GM23338 (cell line): ENCODE measurements at regions not wholly inside any gene's neighbourhood (a gene's known extent, or its start where the extent isn't known, plus 50 kb on each side); places are given as distances from the start of the nearest gene placed in this dataset.

Experiments
- ATAC-seq: fragments of 200-7000 bp; cut with Tn5 transposase; 3 replicates; pipeline ENCODE4 v1.9.1; 2020
- DNase-seq: peaks from one replicate; pipeline ENCODE4 v3.0.0-alpha.2; 2015; ENCODE audit warnings: low spot score
- H2AFZ ChIP-seq: fragments of 200-600 bp; sonication (generic); 2 replicates; pipeline ENCODE4 v1.8.0; 2016; ENCODE audit warnings: antibody characterized with exemption, mild to moderate bottlenecking, moderate library complexity
- H3F3A ChIP-seq: fragments of 200-600 bp; sonication (generic); replicated peaks from 2 replicates; pipeline ENCODE4 v1.8.0; 2017; ENCODE audit warnings: antibody characterized with exemption, mixed run types, low read depth
- H3K27ac ChIP-seq: fragments of 200-600 bp; sonication (generic); 2 replicates; pipeline ENCODE4 v1.6.1; 2016; ENCODE audit warnings: low read depth
- H3K27me3 ChIP-seq: fragments of 200-600 bp; sonication (generic); 2 replicates; pipeline ENCODE4 v1.8.0; 2016; ENCODE audit warnings: mild to moderate bottlenecking, mixed run types, moderate library complexity; ENCODE audit not compliant: insufficient read depth
- H3K36me3 ChIP-seq: fragments of 200-600 bp; sonication (generic); 2 replicates; pipeline ENCODE4 v1.8.0; 2016; ENCODE audit warnings: mild to moderate bottlenecking; ENCODE audit not compliant: insufficient read depth
- H3K4me1 ChIP-seq: fragments of 200-600 bp; sonication (generic); 2 replicates; pipeline ENCODE4 v1.8.0; 2016; ENCODE audit warnings: mild to moderate bottlenecking, moderate library complexity; ENCODE audit not compliant: insufficient read depth
- H3K4me2 ChIP-seq: fragments of 200-600 bp; sonication (generic); 2 replicates; pipeline ENCODE4 v1.7.1; 2017; ENCODE audit warnings: mixed run types
- H3K4me3 ChIP-seq: fragments of 200-600 bp; sonication (generic); 2 replicates; pipeline ENCODE4 v1.6.1; 2016; ENCODE audit warnings: mixed run types
- H3K79me2 ChIP-seq: fragments of 200-600 bp; sonication (generic); replicated peaks from 2 replicates; pipeline ENCODE4 v1.8.0; 2017; ENCODE audit warnings: mild to moderate bottlenecking; ENCODE audit not compliant: insufficient read depth
- H3K9me2 ChIP-seq: fragments of 200-600 bp; sonication (generic); 2 replicates; pipeline ENCODE4 v1.8.0; 2017; ENCODE audit not compliant: insufficient read depth
- H4K20me1 ChIP-seq: fragments of 200-600 bp; sonication (generic); replicated peaks from 2 replicates; pipeline ENCODE4 v1.8.0; 2017; ENCODE audit warnings: mild to moderate bottlenecking; ENCODE audit not compliant: insufficient read depth
- H3K27ac Mint-ChIP-seq: 2 replicates; pipeline ENCODE4 v1.8.0; 2020; ENCODE audit warnings: inconsistent platforms, mild to moderate bottlenecking, moderate library complexity, mixed read lengths
- H3K27me3 Mint-ChIP-seq: 3 replicates; pipeline ENCODE4 v1.8.0; 2022; ENCODE audit warnings: low read depth, mild to moderate bottlenecking, moderate library complexity, mixed read lengths, inconsistent platforms; ENCODE audit not compliant: insufficient read depth, poor library complexity
- H3K36me3 Mint-ChIP-seq: 3 replicates; pipeline ENCODE4 v1.8.0; 2021; ENCODE audit warnings: low read depth, mild to moderate bottlenecking, inconsistent platforms, moderate library complexity, mixed read lengths
- H3K4me1 Mint-ChIP-seq: 3 replicates; pipeline ENCODE4 v1.8.0; 2020; ENCODE audit warnings: mild to moderate bottlenecking, inconsistent platforms, mixed read lengths
- H3K4me3 Mint-ChIP-seq: 3 replicates; pipeline ENCODE4 v1.8.0; 2021; ENCODE audit warnings: moderate library complexity, mild to moderate bottlenecking, inconsistent platforms, mixed read lengths
- H3K9me3 Mint-ChIP-seq: 3 replicates; pipeline ENCODE4 v1.8.0; 2020; ENCODE audit warnings: moderate library complexity, mild to moderate bottlenecking, inconsistent platforms, mixed read lengths
- CREB1 ChIP-seq: fragments of 250-450 bp; sonication (Bioruptor Pico); IDR thresholded peaks from 2 replicates; pipeline ENCODE4 v1.5.0; 2020; ENCODE audit warnings: low read depth, mild to moderate bottlenecking, moderate library complexity
- CTCF ChIP-seq, 2 experiments: fragments of 200-600 bp in 1 of 2; sonication (generic) in 1 of 2; conservative IDR thresholded peaks; 2 replicates each; pipeline versions ENCODE4 v1.5.1 to v1.6.1; 2016 to 2017; ENCODE audit warnings: antibody characterized with exemption in 2 of 2, low read depth in 2 of 2, mild to moderate bottlenecking in 2 of 2, moderate library complexity in 1 of 2
- ETS1 ChIP-seq: IDR thresholded peaks from 2 replicates; pipeline ENCODE4 v1.6.1; 2016; ENCODE audit warnings: antibody characterized with exemption
- EZH2 ChIP-seq: fragments of 200-600 bp; sonication (generic); IDR thresholded peaks from one replicate; pipeline ENCODE4 v1.8.0; 2017; ENCODE audit warnings: antibody characterized with exemption, mild to moderate bottlenecking, low read depth; ENCODE audit not compliant: unreplicated experiment
- JUNB ChIP-seq: IDR thresholded peaks from one replicate; pipeline ENCODE4 v1.6.1; 2016; ENCODE audit warnings: antibody characterized with exemption; ENCODE audit not compliant: unreplicated experiment
- NANOG ChIP-seq: IDR thresholded peaks from 2 replicates; pipeline ENCODE4 v1.6.1; 2016; ENCODE audit warnings: antibody characterized with exemption, borderline replicate concordance
- POLR2AphosphoS5 ChIP-seq: IDR thresholded peaks from 2 replicates; pipeline ENCODE4 v1.6.1; 2016; ENCODE audit warnings: antibody characterized with exemption, low read depth
- REST ChIP-seq: IDR thresholded peaks from one replicate; pipeline ENCODE4 v1.6.1; 2018; ENCODE audit warnings: antibody characterized with exemption; ENCODE audit not compliant: unreplicated experiment
- STAT1 ChIP-seq: IDR thresholded peaks from one replicate; pipeline ENCODE4 v1.6.1; 2016; ENCODE audit warnings: antibody characterized with exemption; ENCODE audit not compliant: unreplicated experiment
- ZNF331 ChIP-seq: fragments of 250-450 bp; sonication (Bioruptor Pico); IDR thresholded peaks from 2 replicates; pipeline ENCODE4 v1.5.0; 2020; ENCODE audit warnings: low read depth, mild to moderate bottlenecking, moderate library complexity

DNA sequence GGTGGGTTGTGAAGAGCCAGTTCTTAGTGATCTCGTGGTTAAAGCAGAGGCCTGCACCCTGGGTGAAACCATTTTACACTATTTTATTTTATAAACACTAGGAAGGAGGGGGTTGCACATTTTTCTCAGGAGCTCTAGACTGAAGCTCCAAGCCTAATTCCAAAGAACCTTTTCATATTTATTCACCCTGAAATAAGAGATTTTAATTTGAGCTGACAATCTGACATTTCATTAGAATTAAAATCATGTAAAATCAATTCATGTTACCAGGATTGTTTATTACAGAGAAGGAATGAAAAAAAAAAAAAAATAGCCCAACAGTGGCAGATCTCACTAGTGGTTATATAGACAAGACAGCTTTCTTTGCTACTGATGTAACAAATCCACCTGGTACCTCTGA is 222.5 kb upstream of the SOX4 start:
- Mint-ChIP-seq H3K9me3 (peaks cover 9% of the 10 kb centered on the region), H3K27me3 (peaks cover 5% of the 10 kb centered on the region), H3K27ac (no peak overlapping the region), H3K4me3 (no peak overlapping the region), H3K36me3 (peaks cover 12% of the 10 kb centered on the region), H3K4me1 (peaks cover 35% of the 10 kb centered on the region)
- H3K4me2 ChIP-seq: no peak overlapping the region
- DNase-seq (no peak), ATAC-seq (no peak)
- H4K20me1 ChIP-seq: no peaks in the 10 kb centered on the region
- H3F3A ChIP-seq: no peaks in the 10 kb centered on the region
- no peaks in the 10 kb centered on the region for H3K79me2 ChIP-seq
- peaks cover 14% of the 10 kb centered on the region for H3K4me1 ChIP-seq
- H3K4me3 ChIP-seq: no peak overlapping the region
- H3K36me3 ChIP-seq: no peaks in the 10 kb centered on the region
- H2AFZ ChIP-seq: no peak overlapping the region
- H3K27me3 ChIP-seq: no peaks in the 10 kb centered on the region
- no peak overlapping the region for H3K27ac ChIP-seq
- H3K9me2 ChIP-seq: peaks cover 16% of the 10 kb centered on the region
- TF ChIP-seq STAT1 (no peak), ETS1 (no peak), CREB1 (CRISPR knock-in tag) (no peak), ZNF331 (CRISPR knock-in tag) (no peak), NANOG (no peak), CTCF (conservative IDR thresholded peaks at IDR 0.05; ENCODE audit: low read depth in 2 of 2) (no peak), JUNB (no peak), POLR2AphosphoS5 (no peak)

DNA sequence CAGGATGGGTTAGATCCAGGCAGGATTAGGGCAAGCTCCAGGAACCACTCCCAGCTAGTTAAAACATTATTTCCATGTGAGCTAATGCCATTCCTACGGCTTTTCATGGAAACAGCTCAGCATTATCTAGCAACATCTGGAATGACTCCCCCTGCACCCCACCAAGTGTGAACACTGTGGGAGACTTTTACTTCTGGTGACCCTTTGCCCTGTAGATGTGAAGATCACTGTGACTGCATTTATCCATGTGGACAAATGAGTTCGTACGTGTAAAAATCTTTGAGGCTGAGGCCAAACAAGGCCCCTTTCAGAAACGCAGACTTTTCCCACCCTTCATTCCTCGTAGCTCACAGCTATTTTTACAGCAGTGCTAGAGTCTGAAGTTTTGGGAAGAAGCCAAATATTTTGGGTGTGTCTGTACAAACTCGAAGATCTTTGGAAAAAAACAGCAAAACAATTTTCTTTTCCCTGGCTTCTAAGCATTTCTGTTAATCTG is 221.8 kb upstream of the SOX4 start:
- no peak overlapping the region for H3K27ac ChIP-seq
- H4K20me1 ChIP-seq: no peaks in the 10 kb centered on the region
- H3K27me3 ChIP-seq: no peaks in the 10 kb centered on the region
- Mint-ChIP-seq H3K4me3 (no peak overlapping the region), H3K36me3 (peaks cover 6% of the 10 kb centered on the region), H3K27me3 (peaks cover 3% of the 10 kb centered on the region), H3K27ac (no peak overlapping the region), H3K9me3 (peaks cover 4% of the 10 kb centered on the region; the same call in 2 of the 3 replicates), H3K4me1 (peaks cover 35% of the 10 kb centered on the region)
- no peak overlapping the region for H3K4me2 ChIP-seq
- no peaks in the 10 kb centered on the region for H3K36me3 ChIP-seq
- no peak overlapping the region for H3K4me3 ChIP-seq
- peak overlapping the region; percentile 54; the same call in 1 of the 2 replicates for H2AFZ ChIP-seq
- DNase-seq: no peak
- peaks cover 19% of the 10 kb centered on the region for H3K9me2 ChIP-seq
- peaks cover 14% of the 10 kb centered on the region for H3K4me1 ChIP-seq
- no peaks in the 10 kb centered on the region for H3K79me2 ChIP-seq
- H3F3A ChIP-seq: no peaks in the 10 kb centered on the region
- TF ChIP-seq EZH2 (no peak), REST (no peak)
- no peak for ATAC-seq
